ENCODE measurements at regions not wholly inside any gene's neighbourhood (a gene's known extent, or its start where the extent isn't known, plus 50 kb on each side); places are given as distances from the start of the nearest gene placed in this dataset.

GRCh38 chr20:4607287-4607713, 79.0 kb upstream of the PRNP start:
- H3K79me2 ChIP-seq (ENCODE audit: insufficient read depth, low read length): no peaks in the 10 kb centered on the region

GRCh38 chr20:4606051-4606450, 80.2 kb upstream of the PRNP start:
- Histone ChIP-seq H3K36me3 (ENCODE audit: insufficient read depth, low read length) (no peaks in the 10 kb centered on the region), H3K4me2 (ENCODE audit: insufficient read depth, low read length) (no peak overlapping the region), H3K27me3 (ENCODE audit: insufficient read depth, low read length, poor library complexity) (peaks cover 48% of the 10 kb centered on the region), H3K4me3 (ENCODE audit: low read depth in 1 of 2, low read length in 2 of 2) (no peak overlapping the region), H3K79me2 (ENCODE audit: insufficient read depth, low read length) (no peaks in the 10 kb centered on the region), H4K20me1 (ENCODE audit: insufficient read depth, low read length) (no peaks in the 10 kb centered on the region), H2AFZ (ENCODE audit: low read depth, low read length) (no peak overlapping the region), H3K4me1 (ENCODE audit: insufficient read depth, low read length) (no peaks in the 10 kb centered on the region), H3K9ac (ENCODE audit: low read depth, low read length) (no peak overlapping the region), H3K27ac (ENCODE audit: low read length) (no peak overlapping the region), H3K9me3 (ENCODE audit: insufficient read depth, low read length, severe bottlenecking) (no peaks in the 10 kb centered on the region)
- ATAC-seq (ENCODE audit: insufficient read depth, low read depth): no peak
- TF ChIP-seq EZH2 (IDR thresholded peaks at IDR 0.05; ENCODE audit: borderline replicate concordance, low read depth, low read length, severe bottlenecking) (no peak), CTCF (IDR thresholded peaks at IDR 0.05; ENCODE audit: borderline replicate concordance, extremely low read depth, low read length, poor library complexity, severe bottlenecking) (no peak)
- DNase-seq: no peak

More at GRCh38 chr20:4607287-4607713, 79.0 kb upstream of the PRNP start:
- Histone ChIP-seq H2AFZ (ENCODE audit: low read depth, low read length) (no peak overlapping the region), H3K27me3 (ENCODE audit: insufficient read depth, low read length, poor library complexity) (peaks cover 37% of the 10 kb centered on the region), H3K4me3 (ENCODE audit: low read depth in 1 of 2, low read length in 2 of 2) (no peak overlapping the region), H3K9me3 (ENCODE audit: insufficient read depth, low read length, severe bottlenecking) (no peaks in the 10 kb centered on the region), H4K20me1 (ENCODE audit: insufficient read depth, low read length) (no peaks in the 10 kb centered on the region), H3K9ac (ENCODE audit: low read depth, low read length) (no peak overlapping the region), H3K4me2 (ENCODE audit: insufficient read depth, low read length) (no peak overlapping the region), H3K4me1 (ENCODE audit: insufficient read depth, low read length) (no peaks in the 10 kb centered on the region), H3K36me3 (ENCODE audit: insufficient read depth, low read length) (no peaks in the 10 kb centered on the region), H3K27ac (ENCODE audit: low read length) (no peak overlapping the region)
- DNase-seq: peak; percentile 72
- peak; percentile 99 for TF ChIP-seq CTCF (IDR thresholded peaks at IDR 0.05; ENCODE audit: borderline replicate concordance, extremely low read depth, low read length, poor library complexity, severe bottlenecking)
- no peak for TF ChIP-seq EZH2 (IDR thresholded peaks at IDR 0.05; ENCODE audit: borderline replicate concordance, low read depth, low read length, severe bottlenecking)
- peak; percentile 94 for ATAC-seq (ENCODE audit: insufficient read depth, low read depth)

- H3K9ac ChIP-seq (ENCODE audit: low read depth, low read length): no peak overlapping the region
- H4K20me1 ChIP-seq (ENCODE audit: insufficient read depth, low read length): no peaks in the 10 kb centered on the region
- TF ChIP-seq CTCF (IDR thresholded peaks at IDR 0.05; ENCODE audit: borderline replicate concordance, extremely low read depth, low read length, poor library complexity, severe bottlenecking) (no peak), EZH2 (IDR thresholded peaks at IDR 0.05; ENCODE audit: borderline replicate concordance, low read depth, low read length, severe bottlenecking) (no peak)
- H3K27ac ChIP-seq (ENCODE audit: low read length): no peak overlapping the region
- ATAC-seq (ENCODE audit: insufficient read depth, low read depth): no peak
- no peaks in the 10 kb centered on the region for H3K79me2 ChIP-seq (ENCODE audit: insufficient read depth, low read length)
- H3K27me3 ChIP-seq (ENCODE audit: insufficient read depth, low read length, poor library complexity): peaks cover 44% of the 10 kb centered on the region
- H3K36me3 ChIP-seq (ENCODE audit: insufficient read depth, low read length): no peaks in the 10 kb centered on the region
- H3K4me3 ChIP-seq (ENCODE audit: low read depth in 1 of 2, low read length in 2 of 2): no peak overlapping the region
- no peak overlapping the region for H2AFZ ChIP-seq (ENCODE audit: low read depth, low read length)
- DNase-seq: no peak
- no peak overlapping the region for H3K4me2 ChIP-seq (ENCODE audit: insufficient read depth, low read length)
- no peaks in the 10 kb centered on the region for H3K4me1 ChIP-seq (ENCODE audit: insufficient read depth, low read length)
- H3K9me3 ChIP-seq (ENCODE audit: insufficient read depth, low read length, severe bottlenecking): no peaks in the 10 kb centered on the region
Observed at GRCh38 chr20:4605166-4605565, 81.1 kb upstream of the PRNP start.

GRCh38 chr20:4604580-4604979, 81.7 kb upstream of the PRNP start:
- H3K4me1 ChIP-seq (ENCODE audit: insufficient read depth, low read length): no peaks in the 10 kb centered on the region
- no peak overlapping the region for H2AFZ ChIP-seq (ENCODE audit: low read depth, low read length)
- H3K4me2 ChIP-seq (ENCODE audit: insufficient read depth, low read length): no peak overlapping the region
- DNase-seq (no peak), ATAC-seq (ENCODE audit: insufficient read depth, low read depth) (no peak)
- H3K27me3 ChIP-seq (ENCODE audit: insufficient read depth, low read length, poor library complexity): peaks cover 44% of the 10 kb centered on the region
- no peak overlapping the region for H3K9ac ChIP-seq (ENCODE audit: low read depth, low read length)
- no peaks in the 10 kb centered on the region for H4K20me1 ChIP-seq (ENCODE audit: insufficient read depth, low read length)
- no peaks in the 10 kb centered on the region for H3K79me2 ChIP-seq (ENCODE audit: insufficient read depth, low read length)
- H3K9me3 ChIP-seq (ENCODE audit: insufficient read depth, low read length, severe bottlenecking): no peaks in the 10 kb centered on the region
- H3K36me3 ChIP-seq (ENCODE audit: insufficient read depth, low read length): no peaks in the 10 kb centered on the region
- no peak overlapping the region for H3K27ac ChIP-seq (ENCODE audit: low read length)
- TF ChIP-seq CTCF (IDR thresholded peaks at IDR 0.05; ENCODE audit: borderline replicate concordance, extremely low read depth, low read length, poor library complexity, severe bottlenecking) (no peak), EZH2 (IDR thresholded peaks at IDR 0.05; ENCODE audit: borderline replicate concordance, low read depth, low read length, severe bottlenecking) (no peak)
- H3K4me3 ChIP-seq (ENCODE audit: low read depth in 1 of 2, low read length in 2 of 2): no peak overlapping the region

All from DND-41 (cell line).